ENCODE measurements at regions not wholly inside any gene's neighbourhood (a gene's known extent, or its start where the extent isn't known, plus 50 kb on each side); places are given as distances from the start of the nearest gene placed in this dataset.
"Not testable (repeated sequence)": the region's sequence is repeated elsewhere in the genome, so short reads cannot be mapped to it uniquely, and the experiment has no call there.

DNA sequence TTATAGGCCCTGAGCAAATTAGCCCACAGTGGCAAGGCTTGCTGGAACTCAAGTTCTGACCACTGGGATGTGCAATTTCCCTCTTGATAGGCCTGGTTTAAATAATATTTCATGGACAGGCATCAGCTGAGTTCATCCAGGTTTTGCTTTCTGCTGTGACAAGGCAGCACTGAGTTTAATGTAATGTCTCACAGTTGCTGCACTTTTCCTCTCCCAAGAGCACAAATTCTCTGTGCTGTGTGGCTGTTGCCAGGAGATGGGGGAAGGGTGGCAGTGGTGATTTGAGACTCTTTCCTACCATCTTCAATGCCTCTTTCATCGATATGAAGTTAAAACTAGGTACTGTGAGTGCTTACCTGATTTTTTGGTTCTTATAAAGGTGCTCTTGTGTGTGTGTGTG is 272.8 kb upstream of the STXBP6 start:
- DNase-seq (ENCODE audit: low spot score), result no peak

DNA sequence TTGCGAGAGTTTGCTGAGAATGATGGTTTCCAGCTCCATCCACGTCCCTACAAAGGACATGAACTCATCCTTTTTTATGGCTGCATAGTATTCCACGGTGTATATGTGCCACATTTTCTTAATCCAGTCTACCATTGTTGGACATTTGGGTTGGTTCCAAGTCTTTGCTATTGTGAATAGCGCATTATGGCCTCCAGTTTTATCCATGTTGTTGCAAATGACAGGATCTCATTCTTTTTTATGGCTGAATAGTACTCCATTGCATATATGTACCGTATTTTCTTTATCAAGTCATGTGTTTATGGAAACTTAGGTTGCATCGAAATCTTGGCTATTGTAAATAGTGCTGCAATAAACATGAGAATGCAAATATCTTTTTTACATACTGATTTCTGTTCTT is 266.1 kb upstream of the STXBP6 start:
- not testable (repeated sequence) for DNase-seq (ENCODE audit: low spot score)

DNA sequence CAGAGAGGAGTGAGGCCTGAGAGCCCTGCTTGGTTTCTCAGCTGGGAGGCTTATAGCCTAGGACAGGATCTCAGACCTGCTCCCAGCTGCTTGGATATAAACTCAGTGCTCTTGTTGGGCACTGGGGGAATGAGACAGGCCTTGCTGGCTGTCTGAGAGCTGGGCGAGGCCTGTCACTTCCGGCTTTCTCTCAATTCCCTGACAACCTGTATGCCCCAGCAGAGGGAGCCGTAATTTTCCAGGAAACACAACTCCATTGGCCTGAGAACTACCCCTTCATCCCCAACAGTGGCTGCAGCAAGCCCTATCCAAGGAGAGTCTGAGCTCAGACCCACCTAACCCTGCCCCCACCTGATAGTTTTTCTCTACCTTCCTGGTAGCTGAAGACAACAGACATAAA is 258.3 kb upstream of the STXBP6 start:
- no peak for DNase-seq (ENCODE audit: low spot score)

DNA sequence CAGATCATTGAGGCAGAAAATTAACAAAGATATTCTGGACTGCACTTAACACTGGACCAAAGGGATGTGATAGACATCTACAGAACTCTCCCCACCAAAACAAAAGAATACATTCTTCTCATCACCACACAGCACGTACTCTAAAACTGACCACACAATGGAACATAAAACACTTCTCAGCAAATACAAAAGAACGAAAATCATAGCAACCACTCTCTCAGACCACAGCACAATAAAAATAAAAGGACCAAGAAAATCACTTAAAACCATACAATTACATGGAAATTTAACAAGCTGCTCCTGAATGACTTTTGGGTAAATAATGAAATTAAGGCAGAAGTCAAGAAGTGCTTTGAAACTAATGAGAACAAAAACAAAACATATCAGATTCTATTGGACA is 254.0 kb upstream of the STXBP6 start:
- DNase-seq (ENCODE audit: low spot score), result no peak

DNA sequence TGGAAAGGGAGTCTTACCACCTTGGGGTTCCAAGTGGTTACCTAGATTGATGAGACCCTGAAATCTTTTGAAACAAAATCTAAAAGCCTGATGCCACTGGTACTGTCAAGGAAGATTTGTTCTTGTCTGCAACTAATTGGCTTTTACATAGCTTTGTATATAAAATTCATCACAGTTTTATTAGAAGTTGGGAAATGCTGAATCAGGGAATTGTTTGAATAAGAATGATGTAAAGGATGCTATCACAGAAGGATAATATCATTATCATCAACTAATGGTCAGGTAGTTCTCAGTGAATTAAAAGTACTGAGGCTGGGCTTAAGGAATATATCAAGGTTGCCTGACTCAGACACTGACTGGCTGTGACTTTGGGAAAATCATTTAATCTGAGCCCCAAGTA is 248.3 kb upstream of the STXBP6 start:
- DNase-seq (ENCODE audit: low spot score), result no peak

DNA sequence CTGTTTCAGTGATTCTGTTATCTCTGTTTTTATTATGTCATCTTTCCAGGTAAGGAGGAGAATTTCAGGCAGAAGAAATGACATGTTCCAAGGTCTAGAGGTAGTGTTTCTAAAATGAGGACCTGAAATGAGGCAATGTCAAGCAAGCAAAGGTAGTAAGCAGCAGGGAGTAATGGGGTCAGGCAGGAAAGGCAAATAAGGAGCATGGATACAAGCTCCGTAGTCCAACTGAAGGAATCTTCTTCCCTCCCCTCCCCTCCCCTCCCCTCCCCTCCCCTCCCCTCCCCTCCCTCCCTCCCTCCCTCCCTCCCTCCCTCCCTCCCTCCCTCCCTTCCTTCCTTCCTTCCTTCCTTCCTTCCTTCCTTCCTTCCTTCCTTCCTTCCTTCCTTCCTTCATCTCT is 240.2 kb upstream of the STXBP6 start:
- DNase-seq (ENCODE audit: low spot score), result not testable (repeated sequence)

DNA sequence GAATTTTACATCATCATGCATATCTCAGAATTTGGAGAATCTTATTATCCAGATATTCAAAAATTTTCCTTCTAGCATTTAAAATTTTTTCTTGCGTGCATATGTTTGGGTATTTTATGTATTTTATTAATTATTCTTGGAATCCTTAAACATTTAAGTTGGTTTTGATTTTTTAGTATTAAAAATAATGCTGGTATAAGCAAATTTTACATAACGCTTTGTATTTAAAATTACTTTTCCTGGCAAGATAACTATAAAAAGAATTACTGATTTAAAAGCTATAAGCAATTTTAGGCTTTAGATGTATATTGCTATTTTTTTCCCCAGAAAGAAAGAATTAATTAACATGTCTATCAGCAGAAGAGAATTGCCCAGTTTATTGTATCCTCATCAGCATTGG is 224.6 kb upstream of the STXBP6 start:
- DNase-seq (ENCODE audit: low spot score), result no peak

DNA sequence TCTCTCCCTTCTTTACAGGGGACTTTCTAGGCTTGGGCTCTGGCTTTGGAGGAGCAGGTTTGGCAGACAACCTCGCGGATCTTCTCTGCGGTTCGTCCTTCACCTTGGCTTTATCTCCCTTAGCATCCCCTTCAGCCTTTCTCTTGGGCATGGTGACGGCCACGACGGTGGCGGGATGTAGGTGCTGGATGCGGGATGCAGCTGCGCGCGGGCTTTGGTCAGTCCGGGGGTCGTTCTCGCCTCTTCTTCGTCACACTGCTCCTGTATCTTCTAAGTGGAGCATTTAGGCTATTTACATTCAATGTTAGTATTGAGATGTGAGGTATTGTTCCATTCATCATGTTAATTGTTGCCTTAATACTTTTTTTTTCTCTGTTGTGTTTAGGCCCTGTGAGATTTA is 217.2 kb upstream of the STXBP6 start:
- DNase-seq (ENCODE audit: low spot score), result no peak

DNA sequence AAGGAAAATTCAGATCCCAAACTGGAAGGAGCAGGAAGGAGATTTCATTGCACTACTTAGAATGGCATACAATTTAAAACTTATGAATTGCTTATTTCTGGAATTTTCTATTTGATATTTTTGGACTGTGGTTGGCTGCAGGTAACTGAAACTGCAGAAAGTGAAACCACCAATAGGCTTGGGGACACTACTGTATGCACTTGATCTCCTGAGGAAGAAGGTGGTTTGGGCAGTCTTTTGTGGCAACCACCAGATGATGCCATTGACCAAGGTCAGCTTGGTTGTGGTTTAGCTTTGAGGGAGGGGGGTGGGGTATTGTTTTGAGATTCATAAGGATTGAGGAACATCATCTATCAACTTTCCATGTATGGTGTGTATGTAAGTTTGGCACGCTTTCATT is 209.5 kb upstream of the STXBP6 start:
- DNase-seq (ENCODE audit: low spot score), result no peak

DNA sequence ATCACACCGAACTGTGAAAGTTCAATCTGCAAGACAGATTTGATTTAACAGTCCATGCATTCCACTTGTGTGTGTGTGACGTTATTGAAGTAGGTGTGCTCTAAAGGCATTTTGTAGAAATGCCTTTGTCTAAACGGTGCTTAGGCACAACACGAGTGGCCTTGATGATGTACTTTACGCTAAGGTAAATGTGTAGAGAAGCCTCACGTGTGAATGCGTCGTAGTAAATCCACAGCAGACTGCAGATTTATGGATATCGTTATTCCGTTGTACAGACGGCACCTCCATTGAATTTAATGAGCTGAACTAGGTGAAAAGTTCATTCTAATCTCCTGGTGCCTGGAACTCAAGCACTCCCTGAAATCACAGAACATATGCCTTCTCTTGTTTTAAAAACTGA is 202.8 kb upstream of the STXBP6 start:
- no peak for DNase-seq (ENCODE audit: low spot score)

DNA sequence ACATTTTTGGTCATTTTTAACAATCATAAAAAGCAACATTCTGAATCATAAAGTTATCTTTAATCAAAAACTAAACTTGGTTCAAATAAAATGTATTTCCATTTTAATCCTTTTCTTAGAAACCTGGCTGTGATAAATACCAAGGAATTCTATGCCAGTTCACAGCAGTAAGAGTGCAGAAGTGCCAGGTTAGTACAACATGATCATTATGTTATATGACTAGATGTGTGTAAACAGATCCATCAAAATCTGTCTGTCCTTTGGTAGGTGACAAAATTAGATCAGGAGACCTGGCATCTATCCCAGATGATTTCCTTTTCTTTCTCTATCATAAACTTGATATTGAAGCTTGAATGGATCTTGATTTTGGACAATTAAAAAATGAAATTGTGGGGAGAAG is 200.6 kb upstream of the STXBP6 start:
- DNase-seq (ENCODE audit: low spot score), result no peak

DNA sequence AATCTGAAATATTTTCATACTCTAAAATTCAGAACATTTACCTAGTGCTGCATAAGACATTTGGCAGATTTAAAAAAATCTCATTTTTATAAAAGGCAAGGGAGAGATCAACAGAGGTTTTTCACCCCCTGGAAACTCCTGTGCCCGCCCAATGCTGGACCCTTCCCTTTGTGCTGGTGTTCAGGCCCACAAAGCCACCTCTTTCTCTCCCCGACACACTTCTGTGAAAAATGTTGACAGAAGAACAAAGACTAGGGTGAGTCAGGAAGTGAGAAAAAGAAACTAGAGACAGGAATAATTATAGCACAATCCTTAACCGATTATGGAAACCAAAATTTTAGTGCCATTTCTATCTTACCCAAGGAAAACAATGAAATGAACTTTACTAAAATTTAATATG is 197.7 kb upstream of the STXBP6 start:
- DNase-seq (ENCODE audit: low spot score), result no peak

DNA sequence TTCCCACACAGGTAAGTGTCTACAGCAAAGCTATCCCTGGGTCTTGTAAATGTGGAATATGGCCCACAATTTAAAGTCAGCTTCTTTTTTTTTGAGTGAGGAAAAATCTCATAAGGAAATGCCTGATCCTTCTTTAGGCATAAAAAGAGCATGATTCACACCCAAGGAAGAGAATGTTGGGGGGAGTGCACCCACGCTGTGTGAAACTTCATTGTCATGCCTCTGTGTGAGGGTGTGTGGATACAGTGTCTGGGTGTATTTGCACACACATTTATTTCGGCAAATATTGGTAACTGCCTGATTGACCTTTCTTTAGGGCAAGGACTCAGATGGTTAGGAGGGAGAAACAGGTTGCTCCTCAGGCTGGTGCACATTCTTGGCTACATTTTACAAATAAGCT is 196.8 kb upstream of the STXBP6 start:
- no peak for DNase-seq (ENCODE audit: low spot score)

DNA sequence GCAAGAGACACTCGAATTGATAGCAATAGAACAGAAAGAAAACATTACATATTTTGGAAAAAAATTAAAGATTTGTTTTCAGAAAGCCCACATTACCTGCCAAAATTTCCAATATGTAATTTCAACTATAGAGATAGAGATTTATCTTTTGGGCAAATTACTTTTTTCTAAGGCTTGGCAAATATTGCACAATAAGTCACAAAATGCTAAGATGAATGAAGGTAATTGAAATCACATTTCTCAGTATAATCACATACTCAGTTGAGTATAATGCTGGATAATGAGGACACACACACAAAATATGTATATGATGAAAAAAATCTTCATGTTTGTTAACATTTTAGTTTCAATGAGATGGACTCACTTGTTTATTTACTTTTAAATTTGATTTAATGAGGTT is 189.2 kb upstream of the STXBP6 start:
- no peak for DNase-seq (ENCODE audit: low spot score)

DNA sequence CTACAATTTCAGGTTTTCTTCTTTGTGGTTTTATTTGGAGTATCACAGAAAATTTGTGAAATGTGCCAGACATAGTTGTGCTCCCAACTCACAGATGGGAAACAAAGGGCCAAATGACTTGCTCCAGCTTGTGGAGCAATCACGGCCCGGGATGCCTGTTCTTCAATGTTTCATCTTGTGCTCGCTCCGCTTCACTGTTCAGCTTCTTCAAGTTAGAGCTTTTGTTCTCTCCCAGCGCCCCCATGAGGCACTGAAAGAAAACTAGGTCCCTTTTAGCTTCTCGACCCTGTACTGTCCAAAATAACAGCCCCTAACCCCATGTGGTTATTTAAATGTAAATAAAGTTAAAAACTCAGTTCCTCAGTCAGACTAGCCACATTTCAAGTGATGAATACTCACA is 187.9 kb upstream of the STXBP6 start:
- no peak for DNase-seq (ENCODE audit: low spot score)

DNA sequence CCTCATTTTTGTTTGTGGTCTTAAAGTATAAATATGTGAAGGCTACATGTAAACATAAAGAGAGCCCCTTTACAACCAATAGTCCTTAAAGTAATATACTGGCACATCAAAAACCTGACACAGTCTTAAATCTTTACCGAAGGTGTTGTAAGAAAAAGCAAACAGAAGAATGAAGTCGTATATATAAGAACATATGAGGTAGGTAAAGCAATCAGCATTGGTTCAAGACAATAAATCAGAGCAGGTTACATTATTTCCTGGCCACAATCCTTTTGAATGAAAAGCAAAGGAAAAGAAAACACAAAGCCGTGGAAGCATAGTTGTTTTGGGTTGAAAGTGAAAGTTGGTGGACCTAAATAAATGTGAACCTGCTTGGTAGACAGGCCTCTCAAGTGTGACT is 183.7 kb upstream of the STXBP6 start:
- DNase-seq (ENCODE audit: low spot score), result no peak

DNA sequence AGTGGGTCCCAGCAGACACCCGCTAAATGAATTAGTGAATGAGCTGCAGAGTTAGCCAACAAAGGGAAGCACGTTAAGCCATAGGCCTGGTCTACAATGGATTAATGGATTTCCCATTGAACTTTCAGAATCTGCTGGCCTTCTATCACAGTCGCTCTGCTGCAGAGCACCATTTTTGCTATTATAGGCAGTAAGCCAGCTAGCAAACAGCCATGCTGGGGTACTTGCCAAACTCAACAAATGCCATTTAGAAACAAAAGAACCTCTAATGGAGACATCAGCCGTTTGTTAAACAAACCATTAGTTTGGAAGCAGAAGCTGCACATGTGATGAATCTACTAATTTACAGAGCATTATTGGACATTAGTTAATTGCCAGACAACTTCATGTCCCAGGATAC is 181.1 kb upstream of the STXBP6 start:
- no peak for DNase-seq (ENCODE audit: low spot score)

DNA sequence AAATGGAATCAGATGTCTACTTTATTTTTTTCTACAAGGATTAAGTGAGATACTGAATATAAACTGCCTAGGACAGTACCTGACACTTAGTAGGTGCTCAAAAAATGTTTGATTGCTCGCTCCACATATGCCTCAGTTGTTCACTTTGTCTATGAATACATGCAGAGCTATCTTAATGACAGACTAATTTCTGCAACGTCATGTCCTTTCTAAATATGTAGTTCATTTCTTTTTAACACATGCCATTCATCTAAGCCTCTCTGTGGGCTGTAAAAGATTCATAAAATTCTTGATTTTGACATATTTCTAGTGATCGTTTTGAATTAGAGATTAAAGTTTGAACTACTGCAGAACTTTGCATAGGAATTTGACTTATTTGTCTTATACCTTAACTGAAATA is 176.3 kb upstream of the STXBP6 start:
- DNase-seq (ENCODE audit: low spot score), result no peak

DNA sequence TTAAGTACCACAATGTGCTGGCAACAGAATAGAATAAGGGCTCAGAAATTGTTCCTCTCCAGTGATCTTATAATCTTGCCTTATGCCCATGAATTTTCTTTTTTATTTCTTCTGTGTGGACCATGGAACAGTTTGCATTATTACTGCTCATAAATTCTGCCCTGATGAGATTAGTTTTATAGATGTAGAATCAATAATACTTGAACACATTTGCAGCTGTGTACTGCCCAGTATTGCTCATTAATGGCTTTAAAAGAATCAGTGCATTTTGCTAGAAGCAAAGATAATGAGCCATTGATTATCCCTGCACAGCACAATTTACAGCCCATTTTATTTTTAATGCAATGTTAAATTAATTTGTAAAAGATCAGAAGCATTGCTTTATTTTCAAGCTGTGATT is 172.3 kb upstream of the STXBP6 start:
- no peak for DNase-seq (ENCODE audit: low spot score)

DNA sequence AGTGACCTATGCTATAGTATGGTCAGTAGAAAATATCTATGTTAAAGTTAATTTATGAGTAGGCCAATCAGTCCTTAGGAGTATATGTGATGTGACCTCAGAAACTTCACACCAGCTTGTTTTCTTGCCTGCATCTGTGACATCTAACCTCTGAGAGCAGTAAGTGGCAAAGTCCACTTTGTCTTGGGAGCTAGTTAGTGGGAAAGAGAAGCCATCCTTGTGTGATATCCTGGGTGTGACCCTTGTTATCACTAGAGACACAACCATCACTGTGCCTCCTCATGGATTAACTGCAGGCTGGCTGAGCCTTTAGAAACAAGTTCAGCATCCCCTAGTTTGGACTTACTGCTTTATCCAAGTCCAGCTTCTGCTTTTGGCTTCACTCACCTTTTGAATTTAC is 170.6 kb upstream of the STXBP6 start:
- no peak for DNase-seq (ENCODE audit: low spot score)

DNA sequence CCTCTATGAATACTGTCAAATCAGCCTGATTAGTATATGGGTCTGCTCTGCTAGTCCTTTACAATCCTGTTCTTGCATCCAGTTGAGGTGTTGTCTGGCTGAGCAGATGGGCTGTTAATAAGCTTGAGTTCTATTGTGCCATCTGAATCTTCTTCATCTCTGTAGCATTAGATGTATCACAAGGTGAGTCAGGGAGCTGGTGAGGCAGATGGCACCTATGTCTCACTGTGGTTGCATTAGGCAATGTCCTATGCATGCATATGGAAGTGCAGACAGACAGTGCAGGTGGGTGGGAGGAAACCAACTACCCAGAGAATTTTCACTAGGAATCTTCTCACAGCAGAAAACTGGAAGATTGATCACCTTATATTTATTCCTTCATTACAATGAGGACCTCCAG is 165.7 kb upstream of the STXBP6 start:
- DNase-seq (ENCODE audit: low spot score), result no peak

DNA sequence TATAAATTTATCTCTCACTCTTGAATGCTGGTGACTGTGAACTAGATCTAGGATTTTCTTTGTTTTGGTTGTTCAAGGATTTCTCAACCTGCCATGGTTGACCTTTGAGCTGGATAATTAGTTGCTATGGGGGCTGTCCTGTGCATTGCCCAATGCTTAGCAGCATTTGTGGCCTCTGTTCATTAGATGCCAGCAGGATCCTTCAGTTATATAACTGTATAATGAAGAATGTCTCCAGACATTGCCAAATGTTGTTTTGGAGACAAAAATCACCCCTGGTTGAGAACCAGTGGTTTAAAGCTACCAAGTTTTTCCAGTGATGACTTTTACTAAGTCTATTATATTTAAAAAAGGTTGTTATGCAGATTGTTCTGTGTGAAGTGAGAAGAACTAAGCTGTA is 147.9 kb upstream of the STXBP6 start:
- DNase-seq (ENCODE audit: low spot score), result peak; percentile 11

DNA sequence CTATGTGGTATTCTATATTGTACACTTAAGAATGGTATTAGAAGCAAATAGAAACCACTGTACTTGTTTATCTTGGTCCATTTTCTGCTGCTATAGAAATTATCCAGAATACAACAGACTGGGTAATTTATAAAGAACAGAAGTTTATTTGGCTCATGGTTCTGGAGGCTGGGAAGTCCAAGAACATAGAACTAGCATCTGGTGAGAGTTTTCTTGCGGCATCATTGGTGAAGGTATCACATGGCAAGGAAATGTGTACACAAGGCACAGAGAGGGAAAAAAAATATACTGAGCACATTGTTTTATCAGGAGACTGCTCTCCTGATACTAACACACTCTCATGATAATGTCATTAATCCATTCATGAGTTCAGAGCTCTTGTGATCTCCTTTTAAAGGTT is 130.3 kb upstream of the STXBP6 start:
- no peak for DNase-seq (ENCODE audit: low spot score)

DNA sequence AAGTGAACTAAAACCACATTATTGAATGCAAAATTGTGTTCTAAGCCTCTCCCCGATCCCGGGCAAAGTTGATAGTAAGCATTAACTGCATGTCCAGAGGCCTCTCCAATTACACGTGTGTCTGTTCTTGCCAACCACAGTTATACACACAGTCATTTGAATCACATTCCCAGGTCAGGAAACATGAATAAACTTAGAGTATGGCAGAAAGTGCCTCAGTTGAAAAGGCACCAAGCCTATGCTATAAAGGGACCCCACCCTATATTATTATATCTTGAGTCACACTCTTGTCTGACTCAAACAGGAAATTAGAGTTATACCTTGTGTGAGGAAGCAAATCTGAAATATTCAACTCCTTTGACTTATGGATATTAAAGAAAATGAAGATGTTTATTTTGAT is 128.3 kb upstream of the STXBP6 start:
- DNase-seq (ENCODE audit: low spot score), result no peak

Measured in HuH-7.5 (cell line).